HG03095 (cell line): ENCODE measurements at regions not wholly inside any gene's neighbourhood (a gene's known extent, or its start where the extent isn't known, plus 50 kb on each side); places are given as distances from the start of the nearest gene placed in this dataset.

Experiments
- ATAC-seq: cut with Tn5 transposase; IDR thresholded peaks from one replicate; pipeline ENCODE4 v1.9.1; 2021; ENCODE audit warnings: moderate library complexity; ENCODE audit not compliant: unreplicated experiment

DNA sequence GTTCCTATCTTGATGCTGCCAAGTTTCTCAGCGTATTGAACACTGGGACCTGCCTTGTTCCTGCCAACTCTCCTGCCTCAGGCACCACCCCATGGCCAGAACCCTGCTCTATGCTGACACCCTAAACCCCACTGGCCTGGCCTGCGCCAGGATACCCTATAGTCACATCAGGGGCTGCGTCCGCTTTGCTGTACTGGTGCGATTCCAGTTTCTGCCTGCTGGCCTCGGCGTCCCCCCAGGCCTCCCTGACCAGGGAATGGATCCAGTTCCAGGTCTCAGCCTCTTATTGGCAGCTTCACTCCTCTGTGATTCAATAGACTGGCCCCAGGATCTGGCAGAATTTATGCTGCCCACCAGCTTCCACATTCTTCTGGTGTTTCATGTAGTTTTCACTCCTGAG is 55.0 kb downstream of the GPR6 start:
- ATAC-seq, result no peak

DNA sequence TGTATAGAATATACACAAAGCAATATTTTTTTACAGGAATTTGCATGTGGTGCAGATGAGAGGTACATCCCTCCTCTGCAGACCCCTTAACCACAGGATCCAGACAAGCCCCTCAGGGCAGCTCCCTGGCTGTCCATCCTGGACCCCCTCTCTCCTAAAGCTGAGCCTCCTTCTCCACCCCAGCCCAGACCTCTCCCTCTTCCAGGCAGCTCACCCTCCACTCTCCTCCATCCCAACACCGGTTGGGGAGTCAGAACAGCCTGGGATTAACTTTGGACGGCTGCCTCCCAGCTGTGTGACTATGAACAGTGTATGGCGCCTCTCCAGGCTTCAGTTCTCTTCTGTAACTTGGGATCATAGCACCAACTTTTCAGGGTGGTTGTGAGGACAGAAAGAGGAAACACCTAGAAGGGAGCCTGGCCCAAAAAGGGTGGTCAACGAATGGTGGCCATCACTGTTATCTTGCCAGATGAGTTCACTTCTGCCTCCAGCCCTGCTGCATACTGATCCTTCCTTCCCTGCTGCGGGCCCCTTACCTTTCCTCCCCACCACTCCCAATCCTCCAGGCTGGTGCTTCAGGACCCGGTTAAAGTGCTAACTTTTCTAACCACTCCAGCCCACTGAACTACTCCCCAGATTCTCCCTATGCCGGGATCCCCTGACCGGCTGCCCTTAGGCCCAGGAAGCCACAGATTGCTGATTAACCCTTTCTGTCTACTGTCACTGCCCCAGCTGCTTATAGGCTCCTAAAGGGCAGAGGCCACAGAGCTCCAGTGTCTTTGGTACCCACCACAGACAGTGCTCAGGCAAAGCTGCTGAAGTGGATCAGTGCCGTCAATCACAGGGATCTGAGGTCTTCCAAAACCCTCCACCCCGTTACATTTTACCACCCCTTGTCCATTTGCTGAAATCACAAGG is 55.9 kb downstream of the GPR6 start:
- ATAC-seq, result no peak

DNA sequence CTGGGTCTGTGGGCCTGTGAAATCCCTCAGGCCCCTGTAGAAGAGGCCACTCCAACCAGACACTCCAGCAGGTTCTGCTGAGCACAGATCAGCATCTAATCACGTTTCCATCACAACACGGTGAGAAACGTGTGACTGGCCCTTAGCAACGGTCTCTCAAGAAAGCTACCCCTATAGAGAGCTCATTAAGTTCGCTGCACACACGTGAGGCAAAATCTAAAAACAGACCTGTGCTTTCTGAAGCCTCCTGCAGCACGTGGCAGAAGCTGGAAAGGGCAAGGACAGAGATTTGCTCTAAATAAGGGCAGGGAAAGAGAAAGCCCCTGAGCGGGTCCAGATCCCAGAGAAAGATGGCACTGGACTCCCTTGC is 56.5 kb downstream of the GPR6 start:
- ATAC-seq, result no peak

DNA sequence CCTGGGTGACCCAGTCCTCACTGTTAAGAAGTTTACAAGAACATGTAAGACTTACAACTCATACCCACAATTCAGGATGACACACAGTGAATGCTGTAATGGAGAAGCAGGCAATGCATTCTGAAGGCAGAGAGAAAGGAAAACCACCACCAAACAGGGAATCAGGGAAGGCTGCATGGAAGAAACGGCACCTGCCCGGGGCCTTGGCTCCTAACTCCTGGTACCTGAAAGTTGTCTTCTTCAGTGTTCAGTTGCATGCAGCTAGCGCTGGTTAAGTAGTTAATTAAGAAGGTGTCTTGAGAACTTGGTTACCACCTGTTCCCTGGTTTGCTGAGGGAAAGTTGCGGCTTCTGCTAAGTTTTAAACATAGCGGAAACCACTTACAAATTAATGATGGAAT is 57.2 kb downstream of the GPR6 start:
- ATAC-seq, result no peak

DNA sequence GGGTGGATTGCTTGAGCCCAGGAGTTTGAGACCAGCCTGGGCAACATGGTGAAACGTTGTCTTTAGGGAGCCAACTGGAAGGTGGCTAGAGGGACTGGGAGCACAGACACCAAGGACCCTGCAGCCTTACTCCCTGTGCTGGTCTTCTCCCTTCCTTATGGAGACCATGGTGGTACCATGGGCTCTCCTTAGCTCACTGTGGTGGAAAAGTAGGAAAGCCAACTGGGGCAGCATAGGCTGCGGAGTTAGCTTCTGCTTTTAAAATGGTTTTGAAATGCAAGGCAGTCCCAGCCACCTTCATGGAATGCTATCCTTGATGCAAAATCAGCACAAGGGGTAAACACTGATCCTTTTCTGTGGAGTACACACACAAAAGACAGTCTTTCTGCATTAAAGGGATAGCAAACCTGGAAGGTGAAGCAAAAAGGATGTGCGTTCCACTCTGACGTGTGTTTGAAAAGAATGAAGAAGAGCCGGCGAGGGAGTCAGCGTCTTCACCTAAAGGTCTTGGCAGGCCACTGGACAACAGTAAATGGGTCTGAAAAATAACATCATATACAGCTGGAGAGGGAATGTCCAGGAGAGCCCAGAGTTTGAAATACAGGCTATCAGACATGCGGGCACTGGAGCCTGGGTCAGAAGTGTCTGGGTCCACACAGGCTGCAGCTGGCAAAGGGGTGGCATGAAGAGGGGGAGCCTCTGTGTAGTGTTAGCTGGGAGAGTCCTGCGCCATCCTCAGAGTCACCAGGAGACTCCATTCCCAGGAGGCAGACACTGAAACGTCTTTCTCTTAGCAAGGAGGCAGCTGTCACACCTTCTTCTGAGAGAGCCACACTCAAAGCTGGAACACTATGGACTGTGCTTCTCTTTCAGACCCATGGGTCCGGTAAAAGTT is 58.5 kb downstream of the GPR6 start:
- ATAC-seq, result no peak

DNA sequence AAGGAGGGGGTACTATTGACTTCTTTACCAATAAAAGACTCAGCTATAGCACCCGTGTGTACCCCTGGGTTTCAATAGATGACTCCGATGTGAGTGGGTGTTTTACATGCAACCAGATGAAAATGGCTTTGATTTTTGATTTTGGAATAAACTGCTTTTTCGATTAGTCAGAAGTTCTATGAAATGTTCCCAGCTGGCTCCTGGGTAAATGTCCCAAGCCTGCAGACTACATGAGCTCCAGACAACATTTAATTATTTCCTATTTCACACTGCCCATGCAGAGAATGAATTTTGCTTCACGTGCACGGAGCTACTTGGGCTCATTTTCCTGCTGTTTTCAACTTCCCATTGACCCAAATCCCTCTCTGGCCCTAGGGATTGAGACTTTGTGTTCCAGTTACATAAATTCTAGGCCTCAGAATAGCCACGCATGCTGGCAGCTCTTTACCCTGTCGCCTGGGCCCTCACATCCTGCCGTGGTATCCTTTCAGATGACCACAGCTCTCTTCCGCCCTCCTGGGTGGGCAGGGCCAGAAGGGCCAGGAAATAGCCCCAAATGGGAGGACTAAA is 59.7 kb downstream of the GPR6 start:
- no peak for ATAC-seq

DNA sequence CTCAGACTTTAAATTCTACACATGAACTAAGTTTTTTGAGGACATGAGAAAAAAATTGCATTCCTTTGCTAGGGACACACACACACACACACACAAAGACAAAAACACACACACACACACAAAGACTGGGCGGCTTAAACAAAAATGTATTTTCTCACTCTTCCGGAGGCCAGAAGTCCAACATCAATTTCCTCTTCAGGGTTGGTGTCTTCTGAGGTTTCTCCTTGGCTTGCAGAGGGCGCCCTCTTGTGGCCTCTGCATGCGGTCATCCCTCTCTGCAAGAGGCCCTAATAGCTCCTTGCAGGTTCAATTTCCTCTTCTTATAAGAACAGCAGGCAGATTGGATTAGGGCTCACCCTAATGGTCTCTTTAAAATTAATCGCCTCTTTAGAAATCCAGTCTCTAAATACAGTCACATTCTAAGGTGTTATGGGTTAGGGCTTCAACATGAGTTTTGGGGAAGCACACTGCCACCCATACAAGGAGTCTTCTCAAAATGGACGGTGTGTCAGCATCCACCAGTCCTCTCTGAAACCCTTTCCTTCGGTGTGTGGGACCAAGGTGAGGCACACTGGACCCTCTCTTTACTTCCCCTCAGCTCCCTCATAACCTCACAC is 61.4 kb downstream of the GPR6 start:
- peak; percentile 73 for ATAC-seq

DNA sequence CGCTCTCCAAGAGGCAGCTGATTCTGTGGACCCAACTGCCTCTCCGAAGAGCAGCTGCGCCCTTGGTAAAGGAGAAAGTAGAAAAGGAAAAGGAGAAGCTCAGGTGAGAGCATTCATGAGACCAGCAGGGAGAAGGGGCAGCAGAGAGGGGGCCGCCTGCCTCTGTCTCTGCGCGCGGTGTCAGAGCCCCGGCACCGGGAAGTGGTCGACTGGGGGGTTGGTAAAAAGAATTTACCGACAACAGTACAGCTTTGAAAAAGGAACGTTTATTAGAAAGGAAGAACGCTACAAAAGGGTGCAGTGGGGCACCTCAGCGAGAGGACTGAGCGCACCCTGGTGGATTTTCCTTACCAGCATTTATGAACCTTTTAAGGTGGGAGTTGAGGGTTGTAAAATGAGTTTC is 61.9 kb downstream of the GPR6 start:
- peak; percentile 39 for ATAC-seq

DNA sequence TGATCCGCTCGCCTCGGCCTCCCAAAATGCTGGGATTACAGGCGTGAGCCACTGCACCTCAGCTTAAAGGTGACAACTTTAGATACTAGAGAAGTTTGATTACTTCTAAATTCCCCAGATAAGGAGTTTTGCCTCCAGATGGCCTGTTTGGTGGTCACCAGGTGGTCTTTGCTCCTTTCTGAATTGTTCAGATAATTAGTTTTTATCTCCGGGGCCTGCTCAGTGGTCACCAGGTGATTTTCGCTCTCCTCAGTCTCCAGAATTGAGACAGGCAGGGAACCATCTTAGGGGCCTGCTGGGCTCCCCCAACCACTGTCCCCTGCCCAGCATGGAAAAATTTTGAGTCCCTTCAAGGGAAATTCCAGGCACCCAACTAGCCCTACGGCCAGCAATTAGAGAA is 62.6 kb downstream of the GPR6 start:
- ATAC-seq, result no peak

DNA sequence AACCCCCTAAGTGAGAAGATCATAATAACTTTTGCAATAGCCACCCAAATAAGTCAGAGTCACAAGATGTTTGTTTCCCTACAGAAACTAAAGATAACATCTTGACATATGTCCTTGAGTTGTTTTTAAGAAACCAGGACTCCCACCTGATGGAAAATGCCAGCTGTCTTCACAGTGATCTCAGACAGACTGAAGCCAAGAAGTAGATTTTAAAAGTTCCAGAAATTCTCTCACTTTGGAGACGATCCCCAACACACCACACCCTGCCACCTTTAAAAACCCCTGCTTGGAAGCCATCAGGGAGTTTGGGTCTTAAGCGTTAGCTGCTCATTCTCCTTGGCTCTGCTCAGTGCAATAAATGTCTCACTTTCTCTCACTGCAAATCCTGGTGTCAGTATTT is 63.0 kb downstream of the GPR6 start:
- no peak for ATAC-seq

DNA sequence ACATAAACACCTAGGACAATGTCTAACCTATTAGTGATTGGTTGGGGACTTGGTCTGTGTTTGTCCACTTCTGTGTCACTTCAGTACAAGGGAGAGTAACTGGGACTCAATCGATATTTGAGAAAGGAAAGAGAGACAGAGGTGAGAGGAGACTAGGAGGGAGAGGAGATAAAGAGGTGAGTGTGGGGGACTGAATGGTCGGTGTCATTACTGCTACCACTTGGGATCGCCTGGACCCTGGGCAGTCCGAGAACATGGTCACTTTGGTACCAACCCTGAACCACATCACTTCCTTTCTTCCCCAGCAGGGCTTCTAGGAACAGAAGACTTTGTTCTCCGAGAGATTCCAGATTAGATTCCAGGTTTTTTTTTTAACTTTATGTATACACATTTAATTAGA is 63.7 kb downstream of the GPR6 start:
- no peak for ATAC-seq

DNA sequence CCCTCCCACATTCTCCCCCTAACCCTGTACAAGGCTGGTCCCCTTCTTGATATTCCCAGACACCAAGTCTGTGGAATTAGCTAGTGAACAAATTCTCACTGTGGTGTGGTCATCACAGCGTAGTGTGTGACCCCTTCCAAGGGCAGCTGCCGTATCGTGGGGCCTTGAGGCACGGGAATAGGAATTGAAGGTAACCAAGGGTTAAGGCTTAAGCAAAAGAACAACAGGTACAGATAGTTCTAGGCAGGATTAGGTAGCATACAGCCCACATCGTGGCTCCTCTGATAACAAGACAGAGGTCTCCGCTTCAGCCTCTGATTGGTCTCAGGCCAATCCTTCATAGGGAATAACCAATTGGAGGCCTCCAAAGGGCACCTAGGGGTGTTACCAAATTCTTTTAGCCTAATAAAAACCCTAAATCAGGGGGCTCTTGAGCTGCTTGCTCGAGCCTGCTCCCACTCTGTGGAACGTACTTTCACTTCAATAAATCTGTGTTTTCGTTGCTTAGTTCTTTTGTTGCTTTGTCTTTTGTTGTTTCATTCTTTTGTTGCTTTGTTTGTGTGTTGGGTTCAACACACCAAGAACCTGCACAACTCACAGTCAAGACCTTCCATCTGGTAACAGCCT is 64.7 kb downstream of the GPR6 start:
- ATAC-seq, result no peak

DNA sequence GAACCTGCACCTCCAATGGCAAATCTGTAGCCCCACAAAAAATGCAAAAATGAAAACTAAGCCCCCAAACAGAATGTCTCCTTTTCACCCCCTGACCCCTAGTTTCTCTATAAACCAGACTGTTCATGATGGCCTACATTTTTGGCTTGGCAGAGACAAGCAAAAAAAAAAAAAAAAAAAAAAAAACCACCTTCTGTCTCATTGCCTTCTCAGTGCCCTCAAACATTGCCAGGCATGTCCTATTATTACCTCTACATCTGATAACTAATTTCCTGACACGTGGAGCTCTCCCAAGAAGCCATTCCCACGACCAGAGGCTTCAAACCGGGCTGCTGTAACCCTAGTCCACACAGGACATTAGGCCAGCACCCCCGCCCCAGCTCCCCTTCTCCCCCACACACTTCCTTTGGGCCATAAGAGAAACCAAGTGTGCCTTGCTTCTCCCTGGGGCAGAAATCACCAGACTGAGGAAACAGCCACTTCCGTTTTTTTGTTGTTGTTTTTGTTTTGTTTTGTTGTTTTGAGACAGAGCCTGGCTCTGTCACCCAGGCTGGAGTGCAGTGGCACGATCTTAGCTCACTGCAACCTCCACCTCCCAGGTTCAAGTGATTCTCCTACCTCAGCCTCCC is 65.4 kb downstream of the GPR6 start:
- no peak for ATAC-seq

DNA sequence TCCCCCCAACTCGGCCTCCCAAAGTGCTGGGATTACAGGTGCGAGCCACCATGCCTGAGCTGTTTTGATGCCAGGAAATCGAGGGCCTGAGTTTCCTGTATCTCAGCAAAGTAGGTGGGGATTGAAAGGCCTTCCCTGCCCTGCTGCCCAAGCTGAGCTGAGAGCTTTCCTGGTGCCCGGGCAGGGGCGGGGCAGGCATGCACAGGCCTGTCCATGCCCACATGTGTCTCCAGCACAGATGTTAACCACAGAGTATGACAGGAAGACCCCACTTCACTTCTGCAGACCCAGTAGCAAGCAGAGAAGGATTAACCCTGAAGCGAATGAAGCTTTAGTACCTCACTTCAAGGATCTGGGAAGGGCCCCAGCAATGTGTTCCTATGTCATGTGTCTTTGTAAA is 66.0 kb downstream of the GPR6 start:
- no peak for ATAC-seq

DNA sequence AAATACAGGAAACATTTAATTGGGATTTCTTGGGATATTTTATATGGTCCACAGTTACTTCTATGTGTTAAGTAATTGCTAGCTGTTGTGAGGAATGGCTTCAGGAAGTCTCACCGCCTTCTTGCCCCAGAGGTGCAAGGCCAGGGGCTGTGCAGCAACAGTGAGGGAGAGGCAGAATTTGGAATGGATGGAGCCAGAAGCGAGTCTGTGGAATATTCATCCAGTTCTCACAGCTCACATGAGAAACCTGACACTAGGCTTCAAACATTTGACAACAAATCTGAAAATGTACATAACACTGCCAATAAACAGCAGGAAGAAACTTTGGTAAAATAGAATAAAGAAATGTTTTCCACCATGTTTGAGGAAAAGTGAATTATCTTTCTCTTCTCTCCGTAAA is 66.5 kb downstream of the GPR6 start:
- ATAC-seq, result no peak

DNA sequence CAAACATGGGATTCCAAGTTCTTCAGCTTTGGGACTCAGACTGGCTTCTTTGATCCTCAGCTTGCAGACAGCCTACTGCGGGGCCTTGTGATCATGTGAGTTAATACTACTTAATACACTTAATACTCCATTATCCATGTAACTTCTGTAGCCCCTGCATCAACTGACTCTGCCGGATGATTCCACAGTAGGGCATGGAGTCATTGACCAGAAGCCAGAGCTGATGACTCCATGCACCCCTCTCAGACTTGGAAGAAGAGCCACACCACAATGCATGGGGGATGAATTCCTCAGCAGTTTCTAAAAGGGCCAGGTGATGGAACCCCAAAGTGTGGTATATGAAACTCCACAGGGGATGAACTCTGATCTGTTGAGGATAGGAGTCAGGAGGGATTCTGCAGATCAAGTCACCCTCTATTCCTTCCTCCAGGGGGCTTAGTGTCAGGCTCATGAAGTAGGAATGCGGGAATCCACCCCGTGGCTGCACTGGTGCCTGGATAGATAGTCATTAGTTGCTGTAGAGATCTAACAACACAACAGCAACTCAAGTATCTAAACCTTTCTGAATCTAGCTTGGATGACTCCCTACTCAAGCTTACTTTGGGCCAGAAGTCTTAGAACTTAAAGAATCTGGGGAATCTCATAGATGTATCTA is 70.2 kb downstream of the GPR6 start:
- no peak for ATAC-seq

DNA sequence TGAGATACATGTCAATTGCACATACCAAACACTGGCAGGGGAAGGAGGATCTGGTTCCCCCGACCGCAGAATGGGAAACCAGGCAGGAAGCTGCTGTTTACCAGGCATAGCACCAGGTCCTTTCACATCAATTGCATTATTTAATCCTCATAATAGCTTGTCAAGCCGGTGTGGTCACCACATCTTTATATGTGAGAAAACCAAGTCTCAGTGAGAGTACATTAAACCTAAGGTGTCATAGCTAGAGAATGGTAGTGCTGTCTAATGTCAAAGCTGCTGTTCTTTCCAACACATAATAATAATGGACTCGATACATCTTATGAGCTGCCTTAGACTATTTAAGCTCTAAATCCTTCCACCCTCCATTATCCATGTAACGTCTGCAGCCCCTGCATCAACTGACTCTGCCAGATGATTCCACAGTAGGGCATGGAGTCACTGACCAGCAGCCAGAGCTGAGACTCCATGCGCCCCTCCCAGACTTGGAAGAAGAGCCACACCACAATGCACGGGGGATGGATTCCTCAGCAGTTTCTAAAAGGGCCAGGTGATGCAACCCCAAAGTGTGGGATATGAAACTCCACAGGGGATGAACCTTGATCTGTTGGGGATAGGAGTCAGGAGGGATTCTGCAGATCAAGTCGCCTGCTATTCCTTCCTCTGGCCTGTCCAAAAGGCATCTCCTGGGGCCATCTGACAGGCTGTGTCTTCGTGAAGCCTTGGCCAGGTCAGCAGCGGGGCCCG is 71.8 kb downstream of the GPR6 start:
- ATAC-seq, result no peak
